GM23338 (cell line): ENCODE measurements at regions not wholly inside any gene's neighbourhood (a gene's known extent, or its start where the extent isn't known, plus 50 kb on each side); places are given as distances from the start of the nearest gene placed in this dataset.

Experiments
- CTCF ChIP-seq, 2 experiments: fragments of 200-600 bp in 1 of 2; sonication (generic) in 1 of 2; conservative IDR thresholded peaks; 2 replicates each; pipeline versions ENCODE4 v1.5.1 to v1.6.1; 2016 to 2017; ENCODE audit warnings: antibody characterized with exemption in 2 of 2, low read depth in 2 of 2, mild to moderate bottlenecking in 2 of 2, moderate library complexity in 1 of 2
- REST ChIP-seq: IDR thresholded peaks from one replicate; pipeline ENCODE4 v1.6.1; 2018; ENCODE audit warnings: antibody characterized with exemption; ENCODE audit not compliant: unreplicated experiment

- TF ChIP-seq CTCF (conservative IDR thresholded peaks at IDR 0.05; ENCODE audit: low read depth in 2 of 2), result no peak
- TF ChIP-seq REST, result no peak
Observed at GRCh38 chr18:70382017-70382416, 93.2 kb downstream of the SOCS6 start.
